CD14-positive monocyte (primary cell): ENCODE measurements at regions not wholly inside any gene's neighbourhood (a gene's known extent, or its start where the extent isn't known, plus 50 kb on each side); places are given as distances from the start of the nearest gene placed in this dataset.

ENCODE experiments used
- DNase-seq, 3 donors: peaks; one replicate each; pipeline ENCODE4 v3.0.0-alpha.2; 2011 to 2022
- H2AFZ ChIP-seq: 2 replicates; pipeline ENCODE4 v1.6.0; 2012; ENCODE audit warnings: mild to moderate bottlenecking, low read depth, low read length, inconsistent platforms; ENCODE audit not compliant: insufficient read depth, poor library complexity, severe bottlenecking
- H3K27ac ChIP-seq, 2 donors: 1 replicate in 1 of 2; 2 replicates in 1 of 2; pipeline ENCODE4 v1.5.1; 2012 to 2013; ENCODE audit warnings: low read length in 2 of 2, control low read depth in 1 of 2, inconsistent platforms in 1 of 2, low read depth in 1 of 2, mild to moderate bottlenecking in 1 of 2
- H3K27me3 ChIP-seq, 2 donors: one replicate each; pipeline versions ENCODE4 v1.6.0 to v1.6.1; 2011 to 2013; ENCODE audit warnings: low read length in 2 of 2; ENCODE audit not compliant: control insufficient read depth in 2 of 2, insufficient read depth in 2 of 2
- H3K36me3 ChIP-seq, 2 donors: replicated peaks in 1 of 2; 1 replicate in 1 of 2; 2 replicates in 1 of 2; pipeline versions ENCODE4 v1.5.1 to v1.6.1; 2012 to 2013; ENCODE audit warnings: low read length in 2 of 2, control low read depth in 1 of 2, inconsistent platforms in 1 of 2, mild to moderate bottlenecking in 1 of 2; ENCODE audit not compliant: insufficient read depth in 2 of 2, control insufficient read depth in 1 of 2
- H3K4me1 ChIP-seq, 2 donors: 1 replicate in 1 of 2; 2 replicates in 1 of 2; pipeline versions ENCODE4 v1.5.1 to v1.6.1; 2012 to 2013; ENCODE audit warnings: low read length in 2 of 2, control low read depth in 1 of 2, inconsistent platforms in 1 of 2, mild to moderate bottlenecking in 1 of 2, moderate library complexity in 1 of 2; ENCODE audit not compliant: insufficient read depth in 2 of 2, control insufficient read depth in 1 of 2
- H3K4me2 ChIP-seq: replicated peaks from 2 replicates; pipeline ENCODE3; 2012; ENCODE audit warnings: low read length, moderate library complexity, mild to moderate bottlenecking; ENCODE audit not compliant: poor library complexity, severe bottlenecking; ENCODE audit errors: extremely low read depth
- H3K4me3 ChIP-seq, 3 experiments: fragments of 200-600 bp in 1 of 3; sonication (generic) in 1 of 3; replicated peaks in 1 of 3; 1 replicate in 2 of 3; 2 replicates in 1 of 3; pipeline ENCODE4 v1.5.1; 2011 to 2013; ENCODE audit warnings: low read length in 3 of 3, mild to moderate bottlenecking in 3 of 3, control low read depth in 2 of 3, low read depth in 2 of 3, inconsistent platforms in 1 of 3, moderate library complexity in 1 of 3
- H3K79me2 ChIP-seq: 2 replicates; pipeline ENCODE4 v1.6.0; 2012; ENCODE audit warnings: mild to moderate bottlenecking, control low read depth, inconsistent platforms, low read length, moderate library complexity; ENCODE audit not compliant: insufficient read depth
- H3K9ac ChIP-seq: 2 replicates; pipeline ENCODE4 v1.6.0; 2017; ENCODE audit warnings: low read length, mild to moderate bottlenecking; ENCODE audit not compliant: insufficient read depth, poor library complexity, severe bottlenecking
- H3K9me3 ChIP-seq, 2 donors: replicated peaks in 1 of 2; 1 replicate in 1 of 2; 2 replicates in 1 of 2; pipeline versions ENCODE4 v1.5.1 to v1.6.1; 2012 to 2013; ENCODE audit warnings: low read length in 2 of 2, control low read depth in 1 of 2; ENCODE audit not compliant: control insufficient read depth in 1 of 2, insufficient read depth in 1 of 2
- H4K20me1 ChIP-seq: 2 replicates; pipeline ENCODE4 v1.6.0; 2012; ENCODE audit warnings: mild to moderate bottlenecking, low read length, control low read depth, moderate library complexity; ENCODE audit not compliant: insufficient read depth
- H3K27ac Mint-ChIP-seq, 7 donors: one replicate each; pipeline ENCODE4 v1.8.0; 2020; ENCODE audit warnings: mild to moderate bottlenecking in 7 of 7, mixed read lengths in 7 of 7, moderate library complexity in 6 of 7, inconsistent platforms in 2 of 7
- H3K27me3 Mint-ChIP-seq, 3 donors: one replicate each; pipeline ENCODE4 v1.8.0; 2021 to 2022; ENCODE audit warnings: low read depth in 3 of 3, mild to moderate bottlenecking in 3 of 3, mixed read lengths in 3 of 3, moderate library complexity in 3 of 3, inconsistent platforms in 1 of 3
- H3K36me3 Mint-ChIP-seq, 2 donors: one replicate each; pipeline ENCODE4 v1.8.0; 2020; ENCODE audit warnings: mixed read lengths in 2 of 2, inconsistent platforms in 1 of 2, mild to moderate bottlenecking in 1 of 2
- H3K4me1 Mint-ChIP-seq: one replicate; pipeline ENCODE4 v1.8.0; 2020; ENCODE audit warnings: mild to moderate bottlenecking, mixed read lengths
- H3K4me3 Mint-ChIP-seq, 2 donors: one replicate each; pipeline ENCODE4 v1.8.0; 2020; ENCODE audit warnings: mild to moderate bottlenecking in 2 of 2, mixed read lengths in 2 of 2, moderate library complexity in 1 of 2
- H3K9me3 Mint-ChIP-seq, 7 donors: one replicate each; pipeline ENCODE4 v1.8.0; 2020 to 2022; ENCODE audit warnings: mixed read lengths in 7 of 7, mild to moderate bottlenecking in 6 of 7, moderate library complexity in 6 of 7, inconsistent platforms in 2 of 7
- WGBS: methylation state at CpG from one replicate; pipeline ENCODE4 v1.1.5; 2013; ENCODE audit warnings: missing lambda C conversion rate; ENCODE audit not compliant: insufficient coverage; 5-methylcytosine and 5-hydroxymethylcytosine counted together
- intact Hi-C, 2 donors: fragments of 100-400 bp; cut with micrococcal nuclease; formaldehyde crosslinking; loops; one replicate each; pipeline versions ENCODE4 v1.15.0 to v1.15.1; 2023
- TF ChIP-seq, protein P1 (sequence below): fragments of 200-600 bp; IDR thresholded peaks from one replicate; pipeline ENCODE4 v1.8.0; 2022; ENCODE audit warnings: antibody characterized with exemption, mild to moderate bottlenecking

DNA sequence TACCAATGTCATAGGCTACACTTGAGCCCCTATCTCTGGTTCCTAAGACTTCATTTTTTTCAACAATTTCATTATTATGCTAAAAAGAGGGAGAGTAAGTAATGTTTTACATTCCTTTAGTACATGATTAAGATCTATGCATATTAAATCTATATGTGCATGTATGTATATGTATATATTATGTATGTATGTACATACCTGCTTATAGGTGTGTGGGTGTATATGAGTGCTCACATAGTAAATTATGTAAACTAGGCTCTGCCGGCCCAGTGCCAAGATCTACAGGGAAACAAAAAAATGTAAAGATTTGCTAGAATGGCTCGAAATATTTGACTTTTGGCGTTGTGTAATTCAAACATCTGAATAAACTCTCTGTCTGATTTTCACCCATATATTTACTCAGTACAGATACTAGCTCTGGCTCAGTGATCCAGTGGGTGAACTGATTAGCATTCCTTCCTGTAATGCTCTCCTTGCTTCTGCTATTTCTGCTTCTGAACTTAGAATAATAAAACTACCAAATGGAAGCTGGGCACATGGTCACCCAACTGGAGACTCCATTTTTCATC is 113.1 kb upstream of the FGGY start:
- no peaks in the 10 kb centered on the region for H3K36me3 ChIP-seq
- no peaks in the 10 kb centered on the region for H3K9me3 ChIP-seq
- intact Hi-C loops: no loop called here
- whole genome bisulfite sequencing: 100% methylated on average over 2 of the region's 3 CpGs
- no peaks in the 10 kb centered on the region for H4K20me1 ChIP-seq
- Mint-ChIP-seq H3K4me3 (no peak overlapping the region), H3K27me3 (peaks cover 0 to 2% (median under 1%) of the 10 kb centered on the region in 3 donors), H3K9me3 (peaks cover 0 to 2% (median 0%) of the 10 kb centered on the region in 7 donors), H3K4me1 (no peaks in the 10 kb centered on the region), H3K27ac (no peak overlapping the region), H3K36me3 (no peaks in the 10 kb centered on the region)
- no peak for DNase-seq
- no peaks in the 10 kb centered on the region for H3K4me1 ChIP-seq
- no peak overlapping the region for H3K27ac ChIP-seq
- H3K9ac ChIP-seq: no peak overlapping the region
- H3K79me2 ChIP-seq: no peaks in the 10 kb centered on the region
- TF ChIP-seq, protein P1, sequence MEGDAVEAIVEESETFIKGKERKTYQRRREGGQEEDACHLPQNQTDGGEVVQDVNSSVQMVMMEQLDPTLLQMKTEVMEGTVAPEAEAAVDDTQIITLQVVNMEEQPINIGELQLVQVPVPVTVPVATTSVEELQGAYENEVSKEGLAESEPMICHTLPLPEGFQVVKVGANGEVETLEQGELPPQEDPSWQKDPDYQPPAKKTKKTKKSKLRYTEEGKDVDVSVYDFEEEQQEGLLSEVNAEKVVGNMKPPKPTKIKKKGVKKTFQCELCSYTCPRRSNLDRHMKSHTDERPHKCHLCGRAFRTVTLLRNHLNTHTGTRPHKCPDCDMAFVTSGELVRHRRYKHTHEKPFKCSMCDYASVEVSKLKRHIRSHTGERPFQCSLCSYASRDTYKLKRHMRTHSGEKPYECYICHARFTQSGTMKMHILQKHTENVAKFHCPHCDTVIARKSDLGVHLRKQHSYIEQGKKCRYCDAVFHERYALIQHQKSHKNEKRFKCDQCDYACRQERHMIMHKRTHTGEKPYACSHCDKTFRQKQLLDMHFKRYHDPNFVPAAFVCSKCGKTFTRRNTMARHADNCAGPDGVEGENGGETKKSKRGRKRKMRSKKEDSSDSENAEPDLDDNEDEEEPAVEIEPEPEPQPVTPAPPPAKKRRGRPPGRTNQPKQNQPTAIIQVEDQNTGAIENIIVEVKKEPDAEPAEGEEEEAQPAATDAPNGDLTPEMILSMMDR: no peak
- H3K27me3 ChIP-seq: no peaks in the 10 kb centered on the region
- no peak overlapping the region for H2AFZ ChIP-seq
- H3K4me3 ChIP-seq: no peak overlapping the region
- no peak overlapping the region for H3K4me2 ChIP-seq

DNA sequence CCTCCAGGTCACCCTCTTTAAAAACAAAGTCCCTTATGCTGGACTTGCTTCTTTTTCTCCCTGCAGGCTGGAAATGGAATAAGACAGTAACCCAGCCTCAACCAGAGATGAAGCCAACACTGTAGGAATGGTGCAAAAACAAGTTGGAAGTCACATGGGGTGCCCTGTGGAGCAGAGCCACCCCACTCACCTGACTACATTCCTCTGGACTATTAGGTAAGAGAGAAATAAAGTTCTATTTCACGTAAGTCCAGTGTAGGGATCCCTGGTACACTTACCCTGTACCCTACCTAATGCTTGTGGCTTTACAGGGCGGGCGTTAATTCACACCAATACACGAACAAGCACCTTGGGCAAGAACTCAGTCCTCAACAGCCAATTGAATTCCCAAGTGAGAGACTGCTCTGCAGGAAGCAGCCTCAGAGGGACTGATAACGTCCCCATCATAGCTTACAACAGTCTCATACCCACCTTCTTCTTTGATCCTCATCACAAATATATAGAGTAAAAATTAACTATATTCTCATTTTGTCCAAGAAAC is 112.5 kb upstream of the FGGY start:
- intact Hi-C loops: no loop called here
- no peaks in the 10 kb centered on the region for H3K27me3 Mint-ChIP-seq
- TF ChIP-seq, protein P1: no peak
- Histone ChIP-seq H3K9ac (no peak overlapping the region), H3K4me2 (no peak overlapping the region), H3K4me1 (no peaks in the 10 kb centered on the region), H3K9me3 (no peaks in the 10 kb centered on the region), H3K27me3 (no peaks in the 10 kb centered on the region), H3K79me2 (no peaks in the 10 kb centered on the region), H2AFZ (no peak overlapping the region), H4K20me1 (no peaks in the 10 kb centered on the region), H3K36me3 (no peaks in the 10 kb centered on the region), H3K27ac (no peak overlapping the region), H3K4me3 (no peak overlapping the region)
- H3K9me3 Mint-ChIP-seq: peaks cover 0 to 2% (median 0%) of the 10 kb centered on the region in 7 donors
- no peak overlapping the region for H3K27ac Mint-ChIP-seq
- no peaks in the 10 kb centered on the region for H3K4me1 Mint-ChIP-seq
- H3K36me3 Mint-ChIP-seq: no peaks in the 10 kb centered on the region
- 92% methylated on average over 3 of the region's 5 CpGs for WGBS
- no peak for DNase-seq
- H3K4me3 Mint-ChIP-seq: no peak overlapping the region
